HepG2 (cell line): ENCODE measurements at regions not wholly inside any gene's neighbourhood (a gene's known extent, or its start where the extent isn't known, plus 50 kb on each side); places are given as distances from the start of the nearest gene placed in this dataset.

Source experiments
- ATAC-seq: fragments of 200-7000 bp; cut with Tn5 transposase; 3 replicates; pipeline ENCODE4 v1.9.1; 2020; ENCODE audit warnings: mild to moderate bottlenecking, moderate library complexity
- BruUV-seq: library from RNA; stranded (reverse); fragments of 400-500 nt; replicated peaks from 2 replicates; lab custom pipeline; 2021; lab: Mats Ljungman, UMichigan
- CTCF ChIA-PET: fragments of 300-600 bp; formaldehyde crosslinking; extraction: SDS; loops from one replicate; lab custom pipeline; 2021; ENCODE audit warnings: low total read pairs, inconsistent platforms, low intra/inter-chr PET ratio; lab: Yijun Ruan, JAX
- POLR2A ChIA-PET: fragments of 350-600 bp; sonication (Branson Sonifier 250); formaldehyde crosslinking; loops from one replicate; lab custom pipeline; 2020; ENCODE audit warnings: antibody characterized with exemption, inconsistent platforms; lab: Yijun Ruan, JAX
- DNase-seq: peaks from one replicate; pipeline ENCODE4 v3.0.0-alpha.2; 2015; ENCODE audit warnings: low spot score
- FAIRE-seq: peaks from 3 replicates; lab custom pipeline; 2011; peaks lifted over from hg19 to GRCh38; lab: Jason Lieb, UNC
- H2AFZ ChIP-seq: one replicate; pipeline ENCODE4 v1.6.1; 2011; ENCODE audit warnings: low read length, inconsistent platforms
- H3K27ac ChIP-seq: fragments of 300-600 bp; 3 replicates; pipeline ENCODE4 v1.8.0; 2011; ENCODE audit warnings: mixed run types, mild to moderate bottlenecking, mixed read lengths, low read length, inconsistent platforms; ENCODE audit not compliant: insufficient read depth; ENCODE audit errors: extremely low read length
- H3K27me3 ChIP-seq, 2 experiments: fragments of 200-600 bp in 1 of 2; 2 replicates in 1 of 2; 3 replicates in 1 of 2; pipeline versions ENCODE4 v1.6.0 to v1.8.0; 2011; ENCODE audit warnings: low read length in 2 of 2, mild to moderate bottlenecking in 2 of 2, moderate library complexity in 2 of 2, inconsistent platforms in 1 of 2; ENCODE audit not compliant: insufficient read depth in 2 of 2, control insufficient read depth in 1 of 2
- H3K36me3 ChIP-seq, 2 experiments: fragments of 200-600 bp in 1 of 2; replicated peaks in 1 of 2; 2 replicates in 1 of 2; 3 replicates in 1 of 2; pipeline versions ENCODE4 v1.5.1 to v1.8.0; 2011; ENCODE audit warnings: low read length in 2 of 2, inconsistent platforms in 1 of 2; ENCODE audit not compliant: insufficient read depth in 2 of 2, control insufficient read depth in 1 of 2
- H3K4me1 ChIP-seq: 2 replicates; pipeline ENCODE4 v1.5.1; 2012; ENCODE audit warnings: low read length, inconsistent platforms; ENCODE audit not compliant: insufficient read depth
- H3K4me2 ChIP-seq: 2 replicates; pipeline ENCODE4 v1.6.0; 2011; ENCODE audit warnings: low read depth, low read length, inconsistent platforms
- H3K4me3 ChIP-seq, 3 experiments: fragments of 200-600 bp in 1 of 3; sonication (generic), shearing (Covaris generic) in 1 of 3; replicated peaks in 1 of 3; 2 replicates each; pipeline ENCODE4 v1.5.1; 2011 to 2016; ENCODE audit warnings: low read length in 3 of 3, inconsistent platforms in 2 of 3, low read depth in 2 of 3, mild to moderate bottlenecking in 2 of 3, control low read depth in 1 of 3, mixed read lengths in 1 of 3; ENCODE audit not compliant: insufficient read depth in 1 of 3
- H3K79me2 ChIP-seq: one replicate; pipeline ENCODE4 v1.6.1; 2011; ENCODE audit warnings: low read length, inconsistent platforms; ENCODE audit not compliant: insufficient read depth
- H3K9ac ChIP-seq: 2 replicates; pipeline ENCODE4 v1.6.0; 2011; ENCODE audit warnings: mild to moderate bottlenecking, low read depth, low read length, inconsistent platforms; ENCODE audit not compliant: insufficient read depth
- H3K9me3 ChIP-seq: 2 replicates; pipeline ENCODE4 v1.5.1; 2012; ENCODE audit warnings: mild to moderate bottlenecking, low read length
- H4K20me1 ChIP-seq: 2 replicates; pipeline ENCODE4 v1.6.0; 2011; ENCODE audit warnings: inconsistent platforms, mild to moderate bottlenecking, low read length, moderate library complexity; ENCODE audit not compliant: insufficient read depth
- IRF9 ChIP-seq: sonication (generic); formaldehyde crosslinking; IDR thresholded peaks from 2 replicates; pipeline ENCODE4 v1.8.0; 2022; ENCODE audit warnings: missing genetic modification reagents, mild to moderate bottlenecking, borderline replicate concordance
- MYPOP ChIP-seq: sonication (generic); formaldehyde crosslinking; IDR thresholded peaks from 2 replicates; pipeline ENCODE4 v1.8.1; 2023; ENCODE audit warnings: mild to moderate bottlenecking, moderate library complexity, missing genetic modification reagents
- XBP1 ChIP-seq: sonication (generic); formaldehyde crosslinking; IDR thresholded peaks from 2 replicates; pipeline ENCODE4 v1.5.0; 2020; ENCODE audit warnings: missing genetic modification reagents
- ZNF225 ChIP-seq: sonication (generic); formaldehyde crosslinking; IDR thresholded peaks from 2 replicates; pipeline ENCODE4 v1.4.0; 2020; ENCODE audit warnings: mild to moderate bottlenecking, missing genetic modification reagents
- ZNF446 ChIP-seq: sonication (generic); formaldehyde crosslinking; IDR thresholded peaks from 2 replicates; pipeline ENCODE4 v1.5.0; 2020; ENCODE audit warnings: mild to moderate bottlenecking, missing genetic modification reagents
- WGBS: methylation state at CpG from one replicate; pipeline ENCODE4 v1.1.6; 2017; ENCODE audit warnings: low lambda C conversion rate; 5-methylcytosine and 5-hydroxymethylcytosine counted together
- in situ Hi-C: cut with HindIII; loops from 2 replicates; pipeline ENCODE4 v1.10.0; 2017; ENCODE audit warnings: low pct_unique_long_range_greater_than_20kb; ENCODE audit not compliant: extremely low pct_ligation_motif_present
- intact Hi-C: fragments of 100-400 bp; cut with micrococcal nuclease; formaldehyde crosslinking; loops from one replicate; pipeline ENCODE4 v1.10.0; 2022; ENCODE audit not compliant: unreplicated experiment
- TF ChIP-seq, protein P1 (sequence below): IDR thresholded peaks from 2 replicates; pipeline ENCODE4 v1.6.1; 2016; ENCODE audit warnings: missing biosample characterization, missing genetic modification reagents, low read depth
- TF ChIP-seq, protein P2 (sequence below): sonication (generic); formaldehyde crosslinking; IDR thresholded peaks from 2 replicates; pipeline ENCODE4 v1.5.1; 2020; ENCODE audit warnings: mild to moderate bottlenecking, missing genetic modification reagents, borderline replicate concordance

DNA sequence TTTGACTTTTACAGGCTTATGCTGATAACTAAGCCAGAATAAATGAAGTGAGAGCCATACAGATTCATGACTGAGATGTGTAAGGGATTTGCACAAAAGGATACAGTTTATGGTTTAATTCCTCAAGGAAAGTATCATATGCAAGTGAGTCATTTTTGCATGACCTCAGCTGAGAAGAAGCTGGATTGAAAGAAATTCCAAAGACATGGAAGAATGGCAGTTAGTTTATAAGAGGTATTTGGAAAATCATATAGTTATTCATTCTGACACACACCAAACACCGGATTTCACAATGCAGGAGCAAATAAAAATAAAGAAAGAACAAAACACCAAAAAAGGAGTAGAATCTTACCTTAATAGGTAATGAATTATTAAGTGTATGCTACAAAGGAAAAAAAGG is 83.2 kb upstream of the RND3 start (continued):
- no peak for TF ChIP-seq MYPOP (CRISPR knock-in tag)
- no peak for TF ChIP-seq IRF9

DNA sequence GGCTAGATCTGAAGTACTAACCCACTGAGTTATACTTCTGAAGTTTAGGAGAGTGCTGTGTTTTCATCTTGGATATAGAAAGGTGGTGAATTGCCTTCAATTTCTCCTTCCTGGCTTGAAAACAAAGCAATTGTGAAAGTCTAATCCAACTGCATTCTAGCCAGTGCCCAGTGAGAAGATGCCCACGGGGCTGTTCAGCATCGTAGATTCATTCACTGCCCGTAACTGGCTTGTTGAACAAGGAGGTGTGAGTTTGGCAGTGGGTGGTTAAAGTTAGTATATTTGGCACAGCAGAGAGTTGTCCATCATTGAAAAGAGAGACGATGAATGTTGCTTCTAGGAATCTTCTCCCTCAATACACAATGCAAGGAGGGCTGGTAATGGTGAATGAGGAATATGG is 82.3 kb upstream of the RND3 start:
- no peak for FAIRE-seq
- DNase-seq, result no peak
- Histone ChIP-seq H3K27me3 (no peaks in the 10 kb centered on the region), H3K27ac (no peak overlapping the region), H3K4me1 (no peaks in the 10 kb centered on the region), H3K4me2 (no peak overlapping the region), H3K79me2 (no peaks in the 10 kb centered on the region), H2AFZ (no peak overlapping the region), H3K36me3 (no peaks in the 10 kb centered on the region), H4K20me1 (no peaks in the 10 kb centered on the region), H3K4me3 (no peak overlapping the region)
- no peak for ATAC-seq
- BruUV-seq, result no TSS peak
- intact Hi-C loops, result no loop called here
- POLR2A ChIA-PET, result no interaction called here
- in situ Hi-C loops, result no loop called here
- TF ChIP-seq ZNF225 (CRISPR knock-in tag) (no peak), XBP1 (CRISPR knock-in tag) (no peak), ZNF446 (CRISPR knock-in tag) (no peak)
- TF ChIP-seq, protein P1, sequence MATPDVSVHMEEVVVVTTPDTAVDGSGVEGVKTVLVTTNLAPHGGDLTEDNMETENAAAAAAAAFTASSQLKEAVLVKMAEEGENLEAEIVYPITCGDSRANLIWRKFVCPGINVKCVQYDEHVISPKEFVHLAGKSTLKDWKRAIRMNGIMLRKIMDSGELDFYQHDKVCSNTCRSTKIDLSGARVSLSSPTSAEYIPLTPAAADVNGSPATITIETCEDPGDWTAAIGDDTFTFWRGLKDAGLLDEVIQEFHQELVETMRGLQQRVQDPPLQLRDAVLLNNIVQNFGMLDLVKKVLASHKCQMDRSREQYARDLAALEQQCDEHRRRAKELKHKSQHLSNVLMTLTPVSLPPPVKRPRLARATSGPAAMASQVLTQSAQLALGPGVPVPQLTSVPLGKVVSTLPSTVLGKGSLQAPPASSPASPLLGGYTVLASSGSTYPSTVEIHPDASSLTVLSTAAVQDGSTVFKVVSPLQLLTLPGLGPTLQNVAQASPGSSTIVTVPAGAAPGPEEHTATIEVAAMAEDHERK (CRISPR knock-in tag), result no peak
- TF ChIP-seq, protein P2, sequence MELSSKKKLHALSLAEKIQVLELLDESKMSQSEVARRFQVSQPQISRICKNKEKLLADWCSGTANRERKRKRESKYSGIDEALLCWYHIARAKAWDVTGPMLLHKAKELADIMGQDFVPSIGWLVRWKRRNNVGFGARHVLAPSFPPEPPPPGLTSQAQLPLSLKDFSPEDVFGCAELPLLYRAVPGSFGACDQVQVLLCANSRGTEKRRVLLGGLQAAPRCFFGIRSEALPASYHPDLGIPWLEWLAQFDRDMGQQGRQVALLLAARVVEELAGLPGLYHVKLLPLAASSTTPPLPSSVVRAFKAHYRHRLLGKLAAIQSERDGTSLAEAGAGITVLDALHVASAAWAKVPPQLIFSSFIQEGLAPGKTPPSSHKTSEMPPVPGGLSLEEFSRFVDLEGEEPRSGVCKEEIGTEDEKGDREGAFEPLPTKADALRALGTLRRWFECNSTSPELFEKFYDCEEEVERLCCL (CRISPR knock-in tag), result no peak
- TF ChIP-seq, all 625 proteins: peak for 0
- Histone ChIP-seq H3K9ac (no peak overlapping the region), H3K9me3 (no peaks in the 10 kb centered on the region; the same call in 1 of the 2 replicates)
- 42% methylated on average over 4 of the region's 4 CpGs for WGBS
- CTCF ChIA-PET, result no interaction called here
